ENCODE measurements at regions not wholly inside any gene's neighbourhood (a gene's known extent, or its start where the extent isn't known, plus 50 kb on each side); places are given as distances from the start of the nearest gene placed in this dataset.

GRCh38 chr5:135705941-135706466 lies 127.2 kb upstream of the CXCL14 start:
- H3K27ac ChIP-seq (ENCODE audit: low read depth, low read length, poor library complexity, severe bottlenecking), result no peak overlapping the region

DNA sequence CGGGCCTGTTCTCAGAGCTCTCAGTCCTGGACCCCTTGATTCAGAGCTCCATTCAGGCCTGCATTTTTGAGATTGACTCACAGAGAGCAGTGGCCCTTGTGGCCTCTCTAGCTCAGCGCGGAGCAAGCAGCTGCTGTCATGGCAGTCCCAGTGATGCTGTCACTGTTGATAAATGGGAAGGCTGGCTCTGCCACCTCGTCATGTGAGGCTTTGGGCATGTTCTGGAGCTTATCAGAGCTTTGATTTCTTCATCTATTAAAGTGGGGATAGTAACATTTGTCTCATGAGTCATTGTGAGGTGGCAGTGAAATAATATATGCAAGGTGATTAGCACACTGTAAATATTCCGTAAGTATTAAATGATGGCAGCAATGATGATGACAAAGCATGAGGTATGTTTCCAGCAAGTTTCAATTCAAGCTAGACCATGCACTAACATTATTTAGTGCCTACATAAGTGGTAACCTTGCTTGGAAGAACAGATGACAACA lies 126.4 kb upstream of the CXCL14 start:
- Histone ChIP-seq H4K20me1 (ENCODE audit: insufficient read depth, low read length) (no peaks in the 10 kb centered on the region), H3K4me3 (ENCODE audit: low read depth, low read length, poor library complexity, severe bottlenecking) (no peak overlapping the region), H3F3A (ENCODE audit: insufficient read depth, low read length) (no peaks in the 10 kb centered on the region), H3K9ac (ENCODE audit: low read length) (no peak overlapping the region), H3K9me3 (ENCODE audit: low read length) (no peaks in the 10 kb centered on the region), H3K4me1 (ENCODE audit: insufficient read depth, low read length, severe bottlenecking) (no peaks in the 10 kb centered on the region), H2AFZ (ENCODE audit: low read length) (no peak overlapping the region), H3K79me2 (ENCODE audit: insufficient read depth, low read length) (no peaks in the 10 kb centered on the region), H3K27ac (ENCODE audit: low read depth, low read length, poor library complexity, severe bottlenecking) (no peak overlapping the region), H3K4me2 (ENCODE audit: low read length) (no peak overlapping the region), H3K9me2 (ENCODE audit: low read depth, low read length) (no peaks in the 10 kb centered on the region), H3K36me3 (ENCODE audit: insufficient read depth, low read length) (no peaks in the 10 kb centered on the region), H3K27me3 (ENCODE audit: insufficient read depth, low read length) (no peaks in the 10 kb centered on the region)
- no peak for TF ChIP-seq EZH2 (IDR thresholded peaks at IDR 0.05; ENCODE audit: borderline replicate concordance, low read length)
- TF ChIP-seq, protein P1, sequence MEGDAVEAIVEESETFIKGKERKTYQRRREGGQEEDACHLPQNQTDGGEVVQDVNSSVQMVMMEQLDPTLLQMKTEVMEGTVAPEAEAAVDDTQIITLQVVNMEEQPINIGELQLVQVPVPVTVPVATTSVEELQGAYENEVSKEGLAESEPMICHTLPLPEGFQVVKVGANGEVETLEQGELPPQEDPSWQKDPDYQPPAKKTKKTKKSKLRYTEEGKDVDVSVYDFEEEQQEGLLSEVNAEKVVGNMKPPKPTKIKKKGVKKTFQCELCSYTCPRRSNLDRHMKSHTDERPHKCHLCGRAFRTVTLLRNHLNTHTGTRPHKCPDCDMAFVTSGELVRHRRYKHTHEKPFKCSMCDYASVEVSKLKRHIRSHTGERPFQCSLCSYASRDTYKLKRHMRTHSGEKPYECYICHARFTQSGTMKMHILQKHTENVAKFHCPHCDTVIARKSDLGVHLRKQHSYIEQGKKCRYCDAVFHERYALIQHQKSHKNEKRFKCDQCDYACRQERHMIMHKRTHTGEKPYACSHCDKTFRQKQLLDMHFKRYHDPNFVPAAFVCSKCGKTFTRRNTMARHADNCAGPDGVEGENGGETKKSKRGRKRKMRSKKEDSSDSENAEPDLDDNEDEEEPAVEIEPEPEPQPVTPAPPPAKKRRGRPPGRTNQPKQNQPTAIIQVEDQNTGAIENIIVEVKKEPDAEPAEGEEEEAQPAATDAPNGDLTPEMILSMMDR (IDR thresholded peaks at IDR 0.05; ENCODE audit: low read length), result no peak

More at GRCh38 chr5:135705941-135706466, 127.2 kb upstream of the CXCL14 start:
- no peaks in the 10 kb centered on the region for H3K9me3 ChIP-seq (ENCODE audit: low read length)
- no peak overlapping the region for H3K4me3 ChIP-seq (ENCODE audit: low read depth, low read length, poor library complexity, severe bottlenecking)
- no peaks in the 10 kb centered on the region for H3F3A ChIP-seq (ENCODE audit: insufficient read depth, low read length)
- TF ChIP-seq, protein P1 (IDR thresholded peaks at IDR 0.05; ENCODE audit: low read length), result no peak
- TF ChIP-seq EZH2 (IDR thresholded peaks at IDR 0.05; ENCODE audit: borderline replicate concordance, low read length), result no peak
- no peaks in the 10 kb centered on the region for H3K9me2 ChIP-seq (ENCODE audit: low read depth, low read length)
- no peaks in the 10 kb centered on the region for H3K36me3 ChIP-seq (ENCODE audit: insufficient read depth, low read length)
- H4K20me1 ChIP-seq (ENCODE audit: insufficient read depth, low read length), result no peaks in the 10 kb centered on the region
- H3K4me1 ChIP-seq (ENCODE audit: insufficient read depth, low read length, severe bottlenecking), result no peaks in the 10 kb centered on the region
- H2AFZ ChIP-seq (ENCODE audit: low read length), result no peak overlapping the region
- no peak overlapping the region for H3K4me2 ChIP-seq (ENCODE audit: low read length)
- H3K79me2 ChIP-seq (ENCODE audit: insufficient read depth, low read length), result no peaks in the 10 kb centered on the region
- H3K27me3 ChIP-seq (ENCODE audit: insufficient read depth, low read length), result no peaks in the 10 kb centered on the region
- H3K9ac ChIP-seq (ENCODE audit: low read length), result no peak overlapping the region

- TF ChIP-seq EZH2 (IDR thresholded peaks at IDR 0.05; ENCODE audit: borderline replicate concordance, low read length), result no peak
- TF ChIP-seq, protein P1 (IDR thresholded peaks at IDR 0.05; ENCODE audit: low read length), result no peak
- no peaks in the 10 kb centered on the region for H4K20me1 ChIP-seq (ENCODE audit: insufficient read depth, low read length)
- no peaks in the 10 kb centered on the region for H3K9me3 ChIP-seq (ENCODE audit: low read length)
- no peaks in the 10 kb centered on the region for H3K4me1 ChIP-seq (ENCODE audit: insufficient read depth, low read length, severe bottlenecking)
- H3K27me3 ChIP-seq (ENCODE audit: insufficient read depth, low read length), result no peaks in the 10 kb centered on the region
- no peak overlapping the region for H3K27ac ChIP-seq (ENCODE audit: low read depth, low read length, poor library complexity, severe bottlenecking)
- H3K36me3 ChIP-seq (ENCODE audit: insufficient read depth, low read length), result no peaks in the 10 kb centered on the region
- H3K9me2 ChIP-seq (ENCODE audit: low read depth, low read length), result no peaks in the 10 kb centered on the region
- H3K79me2 ChIP-seq (ENCODE audit: insufficient read depth, low read length), result no peaks in the 10 kb centered on the region
- H3F3A ChIP-seq (ENCODE audit: insufficient read depth, low read length), result no peaks in the 10 kb centered on the region
- no peak overlapping the region for H3K9ac ChIP-seq (ENCODE audit: low read length)
- H3K4me2 ChIP-seq (ENCODE audit: low read length), result no peak overlapping the region
- H3K4me3 ChIP-seq (ENCODE audit: low read depth, low read length, poor library complexity, severe bottlenecking), result no peak overlapping the region
- no peak overlapping the region for H2AFZ ChIP-seq (ENCODE audit: low read length)
Measured at GRCh38 chr5:135704616-135705015, 125.8 kb upstream of the CXCL14 start.
